CD4-positive, alpha-beta memory T cell (primary cell): ENCODE measurements at regions not wholly inside any gene's neighbourhood (a gene's known extent, or its start where the extent isn't known, plus 50 kb on each side); places are given as distances from the start of the nearest gene placed in this dataset.

ENCODE experiments used
- CTCF ChIA-PET: fragments of 350-600 bp; sonication (Branson Sonifier 250); formaldehyde crosslinking; loops from one replicate; lab custom pipeline; 2021; ENCODE audit warnings: inconsistent platforms; ENCODE audit not compliant: partially characterized antibody; lab: Charles Lee
- POLR2A ChIA-PET: fragments of 350-600 bp; sonication (Branson Sonifier 250); formaldehyde crosslinking; loops from one replicate; lab custom pipeline; 2021; ENCODE audit not compliant: partially characterized antibody; lab: Charles Lee
- DNase-seq, 5 donors: peaks; one replicate each; pipeline versions ENCODE4 v3.0.0 to v3.0.0-alpha.2; 2020 to 2022; ENCODE audit warnings: mixed read lengths in 1 of 5
- H3K27ac ChIP-seq: one replicate; pipeline ENCODE4 v1.7.0; 2013; ENCODE audit warnings: low read depth, low read length
- H3K27me3 ChIP-seq: 2 replicates; pipeline ENCODE4 v1.7.0; 2013; ENCODE audit warnings: mild to moderate bottlenecking, low read length, moderate library complexity; ENCODE audit not compliant: insufficient read depth
- H3K36me3 ChIP-seq: 2 replicates; pipeline ENCODE4 v1.7.0; 2013; ENCODE audit warnings: mild to moderate bottlenecking, low read length, moderate library complexity; ENCODE audit not compliant: insufficient read depth
- H3K4me1 ChIP-seq: 2 replicates; pipeline ENCODE4 v1.7.0; 2013; ENCODE audit warnings: mild to moderate bottlenecking, low read length, moderate library complexity; ENCODE audit not compliant: insufficient read depth
- H3K4me3 ChIP-seq, 2 donors: one replicate each; pipeline ENCODE4 v1.7.0; 2013; ENCODE audit warnings: low read length in 2 of 2, mild to moderate bottlenecking in 1 of 2
- H3K9me3 ChIP-seq, 2 donors: one replicate each; pipeline ENCODE4 v1.7.0; 2013; ENCODE audit warnings: low read length in 2 of 2, control low read depth in 1 of 2; ENCODE audit not compliant: control insufficient read depth in 1 of 2
- H3K27ac Mint-ChIP-seq, 7 donors: one replicate each; pipeline ENCODE4 v1.8.0; 2020 to 2021; ENCODE audit warnings: mixed read lengths in 7 of 7, mild to moderate bottlenecking in 6 of 7, inconsistent platforms in 3 of 7, moderate library complexity in 3 of 7
- H3K27me3 Mint-ChIP-seq, 2 donors: one replicate each; pipeline ENCODE4 v1.8.0; 2020 to 2021; ENCODE audit warnings: mixed read lengths in 2 of 2
- H3K36me3 Mint-ChIP-seq, 2 donors: one replicate each; pipeline ENCODE4 v1.8.0; 2020 to 2021; ENCODE audit warnings: mixed read lengths in 2 of 2, inconsistent platforms in 1 of 2, mild to moderate bottlenecking in 1 of 2
- H3K4me1 Mint-ChIP-seq, 4 donors: one replicate each; pipeline ENCODE4 v1.8.0; 2020 to 2021; ENCODE audit warnings: mixed read lengths in 4 of 4, mild to moderate bottlenecking in 1 of 4
- H3K4me3 Mint-ChIP-seq, 8 donors: one replicate each; pipeline ENCODE4 v1.8.0; 2020 to 2021; ENCODE audit warnings: mixed read lengths in 8 of 8, mild to moderate bottlenecking in 7 of 8, moderate library complexity in 6 of 8, inconsistent platforms in 3 of 8
- H3K9me3 Mint-ChIP-seq, 8 donors: one replicate each; pipeline ENCODE4 v1.8.0; 2020 to 2021; ENCODE audit warnings: mixed read lengths in 8 of 8, mild to moderate bottlenecking in 5 of 8, inconsistent platforms in 3 of 8, moderate library complexity in 1 of 8
- intact Hi-C: fragments of 100-400 bp; cut with micrococcal nuclease; formaldehyde crosslinking; loops from one replicate; pipeline ENCODE4 v1.15.1; 2023

DNA sequence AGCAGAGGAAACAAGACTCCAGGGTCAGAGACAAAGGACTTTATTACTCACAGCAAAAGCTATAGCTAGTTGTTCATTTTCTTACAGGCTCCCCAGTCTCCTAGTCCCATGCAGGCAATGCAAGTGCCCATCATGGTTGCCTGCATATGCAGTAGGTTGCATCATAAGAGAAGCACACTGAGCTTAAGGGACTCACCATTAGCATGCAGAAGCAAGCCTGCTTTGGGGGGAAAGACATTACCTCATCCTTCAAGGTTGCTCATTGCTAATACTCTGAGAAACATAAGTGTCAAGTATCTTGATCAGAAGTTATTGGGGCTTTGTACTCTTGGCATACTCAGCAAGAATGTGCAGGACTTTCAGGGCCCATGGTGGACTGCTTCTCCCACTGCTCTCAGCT, 114.6 kb upstream of the CCDC68 start:
- intact Hi-C loops = no loop called here
- H3K27ac Mint-ChIP-seq = no peak overlapping the region
- Histone ChIP-seq H3K27me3 (no peaks in the 10 kb centered on the region), H3K4me3 (no peak overlapping the region), H3K27ac (no peak overlapping the region), H3K4me1 (no peaks in the 10 kb centered on the region), H3K36me3 (no peaks in the 10 kb centered on the region), H3K9me3 (no peaks in the 10 kb centered on the region)
- DNase-seq = no peak
- H3K4me1 Mint-ChIP-seq = no peaks in the 10 kb centered on the region
- H3K36me3 Mint-ChIP-seq = no peaks in the 10 kb centered on the region
- H3K4me3 Mint-ChIP-seq = no peak overlapping the region
- H3K27me3 Mint-ChIP-seq = peaks cover 0 to 1% of the 10 kb centered on the region in 2 donors
- CTCF ChIA-PET = no interaction called here
- no peaks in the 10 kb centered on the region for H3K9me3 Mint-ChIP-seq
- POLR2A ChIA-PET = no interaction called here

DNA sequence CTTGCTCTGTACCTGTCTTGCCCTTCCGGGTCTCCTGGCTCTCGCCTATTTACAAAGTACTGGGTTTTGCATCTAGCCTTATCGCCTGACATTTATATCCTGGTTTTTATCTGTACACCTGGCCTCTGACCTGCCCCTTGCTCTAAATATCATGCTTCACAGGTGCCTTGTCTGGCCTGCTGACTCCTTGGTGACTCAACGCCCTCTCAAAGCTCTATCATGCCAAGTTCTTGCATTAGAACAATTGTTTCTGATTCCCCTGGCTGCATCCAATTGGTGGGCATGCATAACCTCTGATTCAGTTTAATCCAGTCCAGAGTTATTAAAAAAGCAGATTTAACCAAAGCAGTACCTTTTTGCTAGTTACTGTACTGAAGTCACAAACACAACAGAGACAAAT, 113.9 kb upstream of the CCDC68 start:
- no peak for DNase-seq
- Mint-ChIP-seq H3K9me3 (no peaks in the 10 kb centered on the region), H3K36me3 (no peaks in the 10 kb centered on the region), H3K4me1 (no peaks in the 10 kb centered on the region), H3K4me3 (no peak overlapping the region), H3K27ac (no peak overlapping the region), H3K27me3 (peaks cover 0 to 1% of the 10 kb centered on the region in 2 donors)
- Histone ChIP-seq H3K36me3 (no peaks in the 10 kb centered on the region), H3K4me1 (no peaks in the 10 kb centered on the region), H3K9me3 (no peaks in the 10 kb centered on the region), H3K4me3 (no peak overlapping the region), H3K27me3 (no peaks in the 10 kb centered on the region), H3K27ac (no peak overlapping the region)
- intact Hi-C loops = no loop called here
- ChIA-PET POLR2A (no interaction called here), CTCF (no interaction called here)

DNA sequence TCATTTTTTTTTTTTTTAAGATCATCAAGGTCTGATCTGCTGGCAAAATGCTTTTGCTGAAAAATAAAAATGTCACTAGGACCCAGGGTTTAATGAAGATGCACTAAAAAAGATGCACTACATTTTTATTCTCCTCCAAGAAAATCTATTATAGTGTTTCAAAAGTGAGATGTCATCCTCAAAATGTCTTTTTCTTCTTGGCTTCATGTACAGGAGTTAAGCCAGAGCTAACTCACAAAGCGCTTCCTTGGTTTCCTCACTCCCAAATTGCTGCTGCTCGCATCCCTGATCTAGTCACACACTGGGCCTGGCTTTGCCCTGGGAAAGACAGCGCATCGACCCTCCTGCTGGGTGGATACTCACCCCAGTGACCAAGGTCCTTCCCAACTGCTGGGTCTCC, 113.4 kb upstream of the CCDC68 start:
- intact Hi-C loops = no loop called here
- no peaks in the 10 kb centered on the region for H3K9me3 ChIP-seq
- Mint-ChIP-seq H3K27me3 (peaks cover 0 to 1% of the 10 kb centered on the region in 2 donors), H3K4me1 (no peaks in the 10 kb centered on the region), H3K9me3 (no peaks in the 10 kb centered on the region), H3K36me3 (no peaks in the 10 kb centered on the region), H3K27ac (no peak overlapping the region), H3K4me3 (no peak overlapping the region)
- H3K36me3 ChIP-seq = no peaks in the 10 kb centered on the region
- H3K4me3 ChIP-seq = no peak overlapping the region
- H3K27me3 ChIP-seq = no peaks in the 10 kb centered on the region
- CTCF ChIA-PET = no interaction called here
- POLR2A ChIA-PET = no interaction called here
- no peaks in the 10 kb centered on the region for H3K4me1 ChIP-seq
- H3K27ac ChIP-seq = no peak overlapping the region
- no peak for DNase-seq

DNA sequence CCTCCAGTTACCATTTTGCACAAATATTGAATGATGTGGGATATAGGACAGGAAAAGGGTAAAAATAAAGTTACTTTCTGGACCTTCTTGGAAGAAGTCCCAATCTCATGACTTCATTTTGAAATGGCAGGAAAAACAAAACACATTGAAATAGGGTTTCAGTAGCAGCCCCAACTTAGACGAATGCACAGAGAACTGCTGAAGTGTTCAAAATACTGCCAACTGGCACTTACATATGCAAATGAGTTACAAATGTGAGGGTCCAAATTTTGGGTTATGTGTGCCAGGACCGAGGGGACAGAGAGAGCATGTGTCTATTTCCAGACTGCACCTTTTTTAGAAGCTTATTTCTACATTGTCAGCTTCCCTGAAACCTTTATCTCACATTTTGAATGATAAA, 112.9 kb upstream of the CCDC68 start:
- CTCF ChIA-PET = no interaction called here
- H3K4me3 Mint-ChIP-seq = no peak overlapping the region

DNA sequence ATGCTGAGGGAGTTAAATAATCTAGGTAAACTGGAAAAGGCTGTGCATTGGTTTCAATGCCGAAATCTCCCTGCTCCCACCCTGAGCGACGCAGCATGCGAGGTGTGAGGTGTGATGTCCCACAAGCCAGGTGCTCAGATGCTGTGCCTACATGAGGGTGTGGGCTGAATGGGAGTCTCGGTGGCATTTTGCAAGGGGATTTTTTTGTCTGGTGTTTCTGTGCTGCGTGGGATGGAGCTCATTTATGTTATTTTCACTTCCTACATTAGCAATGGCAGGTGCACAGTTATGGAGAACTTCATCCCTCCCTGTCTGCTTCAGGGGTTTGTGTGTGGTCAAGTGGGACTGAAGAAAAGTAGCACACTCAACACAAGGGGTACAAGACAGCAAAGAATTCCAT, 110.2 kb upstream of the CCDC68 start:
- Histone ChIP-seq H3K4me1 (no peaks in the 10 kb centered on the region), H3K36me3 (no peaks in the 10 kb centered on the region), H3K27ac (no peak overlapping the region), H3K4me3 (no peak overlapping the region), H3K9me3 (no peaks in the 10 kb centered on the region), H3K27me3 (no peaks in the 10 kb centered on the region)
- peaks cover 0 to 4% (median 0%) of the 10 kb centered on the region in 8 donors for H3K9me3 Mint-ChIP-seq
- no peak for DNase-seq
- ChIA-PET POLR2A (no interaction called here), CTCF (no interaction called here)
- no peak overlapping the region for H3K4me3 Mint-ChIP-seq
- intact Hi-C loops = no loop called here
- H3K36me3 Mint-ChIP-seq = no peaks in the 10 kb centered on the region
- peaks cover 0 to 2% of the 10 kb centered on the region in 2 donors for H3K27me3 Mint-ChIP-seq
- H3K27ac Mint-ChIP-seq = no peak overlapping the region
- no peaks in the 10 kb centered on the region for H3K4me1 Mint-ChIP-seq

More for the DNA sequence above, 112.9 kb upstream of the CCDC68 start:
- intact Hi-C loops = no loop called here
- POLR2A ChIA-PET = no interaction called here
- no peaks in the 10 kb centered on the region for H3K4me1 ChIP-seq
- H3K27ac Mint-ChIP-seq = no peak overlapping the region
- no peaks in the 10 kb centered on the region for H3K9me3 Mint-ChIP-seq
- peaks cover 0 to 1% of the 10 kb centered on the region in 2 donors for H3K27me3 Mint-ChIP-seq
- H3K36me3 ChIP-seq = no peaks in the 10 kb centered on the region
- no peaks in the 10 kb centered on the region for H3K9me3 ChIP-seq
- no peak for DNase-seq
- H3K4me3 ChIP-seq = no peak overlapping the region
- H3K27ac ChIP-seq = no peak overlapping the region
- H3K36me3 Mint-ChIP-seq = no peaks in the 10 kb centered on the region
- no peaks in the 10 kb centered on the region for H3K4me1 Mint-ChIP-seq
- no peaks in the 10 kb centered on the region for H3K27me3 ChIP-seq

DNA sequence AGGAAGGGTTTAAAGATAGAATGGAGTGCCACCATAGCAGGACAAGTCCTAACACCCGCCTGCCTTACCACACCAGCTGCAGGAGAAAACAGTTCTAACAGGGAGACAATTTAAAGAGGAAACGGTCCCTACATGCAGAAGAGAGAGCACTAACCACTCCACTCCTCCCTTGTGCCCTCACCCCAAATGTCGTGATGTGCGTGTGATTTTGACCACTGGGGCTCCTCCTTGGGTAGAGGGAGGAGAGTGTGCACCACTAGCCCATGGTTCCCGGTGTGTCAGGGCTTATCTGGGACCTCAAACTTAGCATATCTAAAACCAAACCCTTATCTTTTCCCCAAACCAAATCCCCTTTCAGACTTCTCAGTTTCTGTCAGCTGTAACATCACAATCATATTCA, 105.5 kb upstream of the CCDC68 start:
- Histone ChIP-seq H3K9me3 (no peaks in the 10 kb centered on the region), H3K27ac (no peak overlapping the region), H3K4me3 (no peak overlapping the region), H3K4me1 (no peaks in the 10 kb centered on the region), H3K27me3 (no peaks in the 10 kb centered on the region), H3K36me3 (no peaks in the 10 kb centered on the region)
- Mint-ChIP-seq H3K4me3 (no peak overlapping the region), H3K4me1 (no peaks in the 10 kb centered on the region), H3K27me3 (peaks cover 0 to 2% of the 10 kb centered on the region in 2 donors), H3K36me3 (no peaks in the 10 kb centered on the region), H3K27ac (no peak overlapping the region), H3K9me3 (peaks cover 0 to 4% (median 0%) of the 10 kb centered on the region in 8 donors)
- intact Hi-C loops = no loop called here
- DNase-seq = no peak
- POLR2A ChIA-PET = no interaction called here
- CTCF ChIA-PET = no interaction called here

DNA sequence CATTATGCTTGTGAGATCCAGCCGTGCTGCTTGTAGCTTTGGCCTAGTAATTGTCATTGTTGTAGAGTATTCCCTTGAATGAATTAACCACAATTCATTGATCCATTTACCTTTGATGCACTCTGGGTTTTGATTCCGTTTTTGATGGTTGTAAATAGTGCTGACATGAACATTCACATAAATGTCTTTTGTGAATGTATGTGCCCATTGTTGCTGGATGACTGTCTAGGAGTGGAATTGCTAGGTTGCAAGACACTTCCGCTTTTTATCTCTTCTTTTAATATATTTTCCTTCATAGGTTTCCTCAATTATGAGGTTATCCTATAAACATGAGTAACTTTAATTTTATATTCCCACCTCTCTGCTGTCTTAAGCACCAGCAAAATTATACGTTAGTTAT, 104.8 kb upstream of the CCDC68 start:
- H3K27ac ChIP-seq = no peak overlapping the region
- intact Hi-C loops = no loop called here
- H3K4me3 Mint-ChIP-seq = no peak overlapping the region
- DNase-seq = no peak
- POLR2A ChIA-PET = no interaction called here
- H3K36me3 ChIP-seq = no peaks in the 10 kb centered on the region
- H3K27me3 Mint-ChIP-seq = peaks cover 2 to 3% of the 10 kb centered on the region in 2 donors
- CTCF ChIA-PET = no interaction called here
- no peaks in the 10 kb centered on the region for H3K36me3 Mint-ChIP-seq
- H3K9me3 Mint-ChIP-seq = peaks cover 0 to 4% (median 0%) of the 10 kb centered on the region in 8 donors
- H3K4me3 ChIP-seq = no peak overlapping the region
- no peaks in the 10 kb centered on the region for H3K4me1 ChIP-seq
- no peaks in the 10 kb centered on the region for H3K27me3 ChIP-seq
- no peaks in the 10 kb centered on the region for H3K9me3 ChIP-seq
- no peak overlapping the region for H3K27ac Mint-ChIP-seq
- no peaks in the 10 kb centered on the region for H3K4me1 Mint-ChIP-seq
